NCI-H1105 treated with DMSO at 0.1 percent for 48 hours (cell line): ENCODE measurements at regions not wholly inside any gene's neighbourhood (a gene's known extent, or its start where the extent isn't known, plus 50 kb on each side); places are given as distances from the start of the nearest gene placed in this dataset.

ENCODE experiments used
- DNase-seq: peaks from one replicate; lab custom pipeline; 2025; lab: John Stamatoyannopoulos, UW

GRCh38 chr5:121006217-121006616, 542.1 kb downstream of the PRR16 start:
- DNase-seq, result no peak

- DNase-seq, result no peak
Observed at GRCh38 chr5:121008041-121008440, 543.9 kb downstream of the PRR16 start.

GRCh38 chr5:121009058-121009457, 545.0 kb downstream of the PRR16 start:
- DNase-seq, result no peak

GRCh38 chr5:121018004-121018403, 553.9 kb downstream of the PRR16 start:
- DNase-seq, result no peak

GRCh38 chr5:121019106-121019505, 555.0 kb downstream of the PRR16 start:
- DNase-seq, result no peak

- no peak for DNase-seq
Observed at GRCh38 chr5:121019734-121020133, 555.6 kb downstream of the PRR16 start.

GRCh38 chr5:121021681-121022080, 557.6 kb downstream of the PRR16 start:
- no peak for DNase-seq

GRCh38 chr5:121024416-121025311, 560.6 kb downstream of the PRR16 start:
- no peak for DNase-seq

- no peak for DNase-seq
Observed at GRCh38 chr5:121025671-121026070, 561.6 kb downstream of the PRR16 start.

GRCh38 chr5:121027636-121028035, 563.5 kb downstream of the PRR16 start:
- no peak for DNase-seq

- DNase-seq, result no peak
Observed at GRCh38 chr5:121029536-121030245, 565.6 kb downstream of the PRR16 start.

GRCh38 chr5:121031491-121031890, 567.4 kb downstream of the PRR16 start:
- no peak for DNase-seq

GRCh38 chr5:121033334-121033733, 569.2 kb downstream of the PRR16 start:
- DNase-seq, result no peak

- DNase-seq, result no peak
Observed at GRCh38 chr5:121038438-121038837, 574.3 kb downstream of the PRR16 start.

GRCh38 chr5:121049971-121050370, 585.9 kb downstream of the PRR16 start:
- no peak for DNase-seq

GRCh38 chr5:121053055-121053985, 589.2 kb downstream of the PRR16 start:
- no peak for DNase-seq

- no peak for DNase-seq
Observed at GRCh38 chr5:121055586-121055985, 591.5 kb downstream of the PRR16 start.

- peak; percentile 26 for DNase-seq
Observed at GRCh38 chr5:121064241-121064640, 600.1 kb downstream of the PRR16 start.

- no peak for DNase-seq
Observed at GRCh38 chr5:121086671-121087070, 622.6 kb downstream of the PRR16 start.

GRCh38 chr5:121087560-121087959, 623.5 kb downstream of the PRR16 start:
- no peak for DNase-seq

GRCh38 chr5:121088341-121088740, 624.2 kb downstream of the PRR16 start:
- DNase-seq, result no peak

GRCh38 chr5:121090822-121091221, 626.7 kb downstream of the PRR16 start:
- DNase-seq, result no peak
